ENCODE measurements at regions not wholly inside any gene's neighbourhood (a gene's known extent, or its start where the extent isn't known, plus 50 kb on each side); places are given as distances from the start of the nearest gene placed in this dataset.

DNA sequence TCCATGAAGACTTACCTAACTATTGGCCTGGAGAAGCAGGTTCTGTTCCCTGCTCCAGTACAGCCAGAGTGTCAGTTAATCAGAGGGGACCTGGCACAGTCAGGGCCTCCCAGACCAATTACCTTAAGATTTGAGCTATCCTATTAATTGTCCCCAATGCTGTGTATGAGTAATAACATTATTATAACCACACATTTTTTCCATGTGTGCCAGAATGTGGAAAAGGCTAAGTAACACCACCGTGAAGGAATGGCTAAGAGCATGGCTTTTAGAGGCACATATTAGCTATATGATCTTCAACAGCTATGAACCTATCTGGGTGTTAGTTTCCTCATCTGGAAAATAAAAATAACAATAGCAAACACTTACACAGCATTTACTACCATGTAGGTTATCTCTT, 111.1 kb upstream of the RAP1B start:
- TF ChIP-seq, protein P1, sequence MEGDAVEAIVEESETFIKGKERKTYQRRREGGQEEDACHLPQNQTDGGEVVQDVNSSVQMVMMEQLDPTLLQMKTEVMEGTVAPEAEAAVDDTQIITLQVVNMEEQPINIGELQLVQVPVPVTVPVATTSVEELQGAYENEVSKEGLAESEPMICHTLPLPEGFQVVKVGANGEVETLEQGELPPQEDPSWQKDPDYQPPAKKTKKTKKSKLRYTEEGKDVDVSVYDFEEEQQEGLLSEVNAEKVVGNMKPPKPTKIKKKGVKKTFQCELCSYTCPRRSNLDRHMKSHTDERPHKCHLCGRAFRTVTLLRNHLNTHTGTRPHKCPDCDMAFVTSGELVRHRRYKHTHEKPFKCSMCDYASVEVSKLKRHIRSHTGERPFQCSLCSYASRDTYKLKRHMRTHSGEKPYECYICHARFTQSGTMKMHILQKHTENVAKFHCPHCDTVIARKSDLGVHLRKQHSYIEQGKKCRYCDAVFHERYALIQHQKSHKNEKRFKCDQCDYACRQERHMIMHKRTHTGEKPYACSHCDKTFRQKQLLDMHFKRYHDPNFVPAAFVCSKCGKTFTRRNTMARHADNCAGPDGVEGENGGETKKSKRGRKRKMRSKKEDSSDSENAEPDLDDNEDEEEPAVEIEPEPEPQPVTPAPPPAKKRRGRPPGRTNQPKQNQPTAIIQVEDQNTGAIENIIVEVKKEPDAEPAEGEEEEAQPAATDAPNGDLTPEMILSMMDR (IDR thresholded peaks at IDR 0.05; ENCODE audit: borderline replicate concordance, control extremely low read depth, extremely low read depth, insufficient read depth, missing control alignments) = no peak
- in situ Hi-C loops (cut with MboI; ENCODE audit: low sequenced_read_pairs, unreplicated experiment) = no loop called here
- DNase-seq (ENCODE audit: low spot score) = no peak

DNA sequence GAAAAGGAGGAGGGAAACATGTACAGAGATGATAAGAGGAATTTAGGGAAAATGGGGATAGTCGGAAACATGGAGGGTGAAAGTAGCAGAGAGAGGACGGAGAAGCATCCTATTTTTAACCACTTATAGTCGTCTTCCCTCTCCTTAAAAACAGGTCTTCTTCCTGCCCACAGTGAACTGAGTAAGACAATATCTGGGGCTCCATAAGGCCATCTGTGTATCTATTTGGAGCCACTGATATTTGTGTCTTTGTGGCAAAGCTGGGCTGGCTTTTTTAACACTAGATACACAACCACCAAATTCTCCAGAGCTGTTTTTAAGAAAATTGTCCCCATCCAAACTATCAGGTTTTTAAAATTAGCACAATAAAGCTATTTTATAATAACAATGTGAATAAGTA, 109.5 kb upstream of the RAP1B start:
- in situ Hi-C loops (cut with MboI; ENCODE audit: low sequenced_read_pairs, unreplicated experiment) = no loop called here
- no peak for DNase-seq (ENCODE audit: low spot score)
- TF ChIP-seq, protein P1 (IDR thresholded peaks at IDR 0.05; ENCODE audit: borderline replicate concordance, control extremely low read depth, extremely low read depth, insufficient read depth, missing control alignments) = no peak

DNA sequence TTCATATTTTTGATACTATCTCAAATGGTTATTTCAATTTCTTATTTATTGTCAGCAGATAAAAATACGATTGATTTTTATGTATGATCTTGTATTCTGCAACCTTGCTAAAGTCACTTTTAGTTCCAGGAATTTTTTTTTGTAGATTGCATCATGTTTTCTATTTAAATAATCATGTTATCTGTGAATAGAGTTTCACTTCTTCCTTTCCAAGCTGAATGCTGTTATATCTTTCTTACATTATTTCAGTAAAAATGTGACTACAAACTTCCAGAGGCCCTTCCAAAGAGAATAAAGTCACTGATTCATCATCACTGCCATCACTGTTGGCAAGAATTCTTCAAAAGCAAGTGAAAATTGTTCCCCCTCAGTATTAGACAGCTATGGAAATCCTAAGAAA, 104.7 kb upstream of the RAP1B start:
- in situ Hi-C loops (cut with MboI; ENCODE audit: low sequenced_read_pairs, unreplicated experiment) = no loop called here
- DNase-seq (ENCODE audit: low spot score) = no peak
- TF ChIP-seq, protein P1 (IDR thresholded peaks at IDR 0.05; ENCODE audit: borderline replicate concordance, control extremely low read depth, extremely low read depth, insufficient read depth, missing control alignments) = no peak

DNA sequence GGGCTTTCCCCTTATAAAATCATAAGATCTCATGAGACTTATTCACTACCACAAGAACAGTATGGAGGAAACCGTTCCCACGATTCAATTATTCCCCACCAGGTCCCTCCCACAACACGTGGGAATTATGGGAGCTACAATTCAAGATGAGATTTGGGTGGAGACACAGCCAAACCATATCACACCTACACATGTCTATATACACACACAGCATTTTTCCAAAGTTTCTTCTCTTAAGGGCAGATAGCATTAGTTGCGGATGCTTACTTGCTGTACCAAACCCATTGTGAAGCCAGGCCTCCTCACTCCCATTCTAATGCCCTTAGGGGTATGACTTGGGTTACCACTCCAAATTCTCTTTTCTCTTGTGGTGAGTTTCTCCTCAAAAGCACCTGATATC, 104.1 kb upstream of the RAP1B start:
- no peak for DNase-seq (ENCODE audit: low spot score)
- in situ Hi-C loops (cut with MboI; ENCODE audit: low sequenced_read_pairs, unreplicated experiment) = no loop called here
- TF ChIP-seq, protein P1 (IDR thresholded peaks at IDR 0.05; ENCODE audit: borderline replicate concordance, control extremely low read depth, extremely low read depth, insufficient read depth, missing control alignments) = no peak

DNA sequence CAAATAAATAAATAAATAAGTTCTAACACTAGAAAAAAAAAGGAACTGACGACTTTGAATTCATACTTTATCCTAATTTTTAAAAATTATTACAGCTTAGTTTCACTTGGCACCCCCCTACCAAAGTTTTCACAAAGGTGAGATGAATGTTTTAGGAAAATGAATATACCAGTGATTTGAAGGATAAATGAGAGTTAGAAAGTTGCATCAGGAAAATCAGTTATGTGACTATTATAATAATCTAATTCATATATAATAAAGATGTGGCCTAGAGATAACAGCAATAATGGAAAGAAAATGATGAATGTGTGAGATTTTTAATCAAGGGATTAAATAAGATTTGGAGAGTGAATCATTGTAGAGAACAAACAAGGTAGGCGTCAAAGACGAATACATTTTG, 103.0 kb upstream of the RAP1B start:
- no peak for DNase-seq (ENCODE audit: low spot score)
- TF ChIP-seq, protein P1 (IDR thresholded peaks at IDR 0.05; ENCODE audit: borderline replicate concordance, control extremely low read depth, extremely low read depth, insufficient read depth, missing control alignments) = no peak
- in situ Hi-C loops (cut with MboI; ENCODE audit: low sequenced_read_pairs, unreplicated experiment) = no loop called here

DNA sequence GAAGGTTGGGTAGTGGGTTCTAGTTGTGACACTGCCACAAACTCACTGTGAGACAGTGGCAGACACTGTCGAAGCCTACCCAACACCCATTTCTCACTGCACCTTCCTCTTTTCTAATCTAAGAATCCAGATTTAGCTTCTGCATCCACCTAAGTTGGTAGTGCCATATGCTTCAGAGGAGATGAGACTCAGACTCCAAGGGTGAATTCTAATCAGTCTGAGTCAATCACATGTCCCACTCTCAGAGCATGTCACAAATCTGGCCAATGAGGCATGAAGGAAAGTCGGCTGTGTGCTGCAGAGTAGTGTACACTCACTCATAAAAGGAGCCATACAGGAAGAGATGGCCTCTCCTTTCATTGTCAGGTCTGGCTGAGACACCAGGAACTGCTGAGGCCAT, 102.1 kb upstream of the RAP1B start:
- TF ChIP-seq, protein P1 (IDR thresholded peaks at IDR 0.05; ENCODE audit: borderline replicate concordance, control extremely low read depth, extremely low read depth, insufficient read depth, missing control alignments) = no peak
- DNase-seq (ENCODE audit: low spot score) = no peak
- in situ Hi-C loops (cut with MboI; ENCODE audit: low sequenced_read_pairs, unreplicated experiment) = no loop called here

DNA sequence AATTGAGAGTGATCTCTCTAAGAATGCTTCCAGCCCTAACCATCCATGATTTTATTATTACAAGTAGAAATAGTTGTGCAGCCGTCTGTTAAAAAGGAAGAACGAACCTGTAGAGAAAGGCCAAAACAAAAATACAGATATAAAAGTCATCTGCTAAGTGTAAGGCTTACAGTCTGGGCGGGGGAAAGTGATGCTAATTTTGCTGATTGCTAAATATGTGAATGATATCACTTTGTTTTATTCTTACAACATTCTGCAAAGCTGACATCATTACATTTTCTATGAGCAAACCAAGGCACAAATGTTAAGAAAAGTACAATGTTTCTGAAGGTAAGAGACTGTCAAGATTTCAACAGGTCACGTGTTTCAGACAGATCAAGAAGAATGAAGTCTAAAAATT, 101.5 kb upstream of the RAP1B start:
- TF ChIP-seq, protein P1 (IDR thresholded peaks at IDR 0.05; ENCODE audit: borderline replicate concordance, control extremely low read depth, extremely low read depth, insufficient read depth, missing control alignments) = no peak
- in situ Hi-C loops (cut with MboI; ENCODE audit: low sequenced_read_pairs, unreplicated experiment) = no loop called here
- no peak for DNase-seq (ENCODE audit: low spot score)

All from GM13976 (cell line).